HEK293T (cell line): ENCODE measurements at regions not wholly inside any gene's neighbourhood (a gene's known extent, or its start where the extent isn't known, plus 50 kb on each side); places are given as distances from the start of the nearest gene placed in this dataset.
"Not testable (repeated sequence)": the region's sequence is repeated elsewhere in the genome, so short reads cannot be mapped to it uniquely, and the experiment has no call there.

Experiments
- ARNT ChIP-seq: fragments of 450-650 bp; IDR thresholded peaks from 2 replicates; pipeline ENCODE4 v1.6.1; 2017; ENCODE audit warnings: mild to moderate bottlenecking
- BHLHE40 ChIP-seq: fragments of 450-650 bp; IDR thresholded peaks from 2 replicates; pipeline ENCODE4 v1.6.1; 2016; ENCODE audit warnings: mild to moderate bottlenecking, moderate library complexity, borderline replicate concordance
- ELF4 ChIP-seq: fragments of 450-650 bp; IDR thresholded peaks from 2 replicates; pipeline ENCODE4 v1.6.1; 2017; ENCODE audit warnings: antibody characterized with exemption
- FOXA1 ChIP-seq: fragments of 450-650 bp; IDR thresholded peaks from 2 replicates; pipeline ENCODE4 v1.6.1; 2016; ENCODE audit warnings: mild to moderate bottlenecking
- FOXK2 ChIP-seq: fragments of 450-650 bp; IDR thresholded peaks from 2 replicates; pipeline ENCODE4 v1.6.1; 2016; ENCODE audit warnings: mild to moderate bottlenecking
- FOXM1 ChIP-seq: fragments of 450-650 bp; IDR thresholded peaks from 2 replicates; pipeline ENCODE4 v1.6.1; 2017; ENCODE audit warnings: mild to moderate bottlenecking, borderline replicate concordance
- HDGF ChIP-seq: fragments of 450-650 bp; IDR thresholded peaks from 2 replicates; pipeline ENCODE4 v1.6.1; 2017; ENCODE audit warnings: antibody characterized with exemption, borderline replicate concordance
- L3MBTL2 ChIP-seq: fragments of 450-650 bp; conservative IDR thresholded peaks from 2 replicates; pipeline ENCODE4 v1.6.1; 2016; ENCODE audit warnings: mild to moderate bottlenecking
- LEF1 ChIP-seq: fragments of 450-650 bp; IDR thresholded peaks from 2 replicates; pipeline ENCODE4 v1.6.1; 2017; ENCODE audit warnings: mild to moderate bottlenecking, borderline replicate concordance
- NFRKB ChIP-seq: fragments of 450-650 bp; IDR thresholded peaks from 2 replicates; pipeline ENCODE4 v1.6.1; 2016; ENCODE audit warnings: mild to moderate bottlenecking, moderate library complexity
- SP1 ChIP-seq: fragments of 450-650 bp; IDR thresholded peaks from 2 replicates; pipeline ENCODE4 v1.6.1; 2017
- SUZ12 ChIP-seq: fragments of 450-650 bp; IDR thresholded peaks from 2 replicates; pipeline ENCODE4 v1.6.1; 2016; ENCODE audit warnings: mild to moderate bottlenecking

DNA sequence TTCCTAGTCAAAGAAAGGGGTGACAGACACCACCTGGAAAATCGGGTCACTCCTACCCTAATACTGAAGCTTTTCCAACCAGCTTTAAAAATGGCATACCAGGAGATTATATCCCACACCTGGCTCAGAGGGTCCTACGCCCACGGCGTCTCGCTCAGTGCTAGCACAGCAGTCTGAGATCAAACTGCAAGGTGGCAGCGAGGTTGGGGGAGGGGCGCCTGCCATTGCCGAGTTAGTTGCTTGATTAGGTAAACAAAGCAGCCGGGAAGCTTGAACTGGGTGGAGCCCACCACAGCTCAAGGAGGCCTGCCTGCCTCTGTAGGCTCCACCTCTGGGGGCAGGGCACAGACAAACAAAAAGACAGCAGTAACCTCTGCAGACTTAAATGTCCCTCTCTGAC is 127.1 kb downstream of the NXPE2 start:
- not testable (repeated sequence) for TF ChIP-seq NFRKB, SP1, L3MBTL2, ELF4, BHLHE40, ARNT, SUZ12, FOXM1, FOXA1, LEF1, HDGF, FOXK2
